GM18499 (cell line): ENCODE measurements at regions not wholly inside any gene's neighbourhood (a gene's known extent, or its start where the extent isn't known, plus 50 kb on each side); places are given as distances from the start of the nearest gene placed in this dataset.
A peak's percentile ranks its signal among the peaks of the same experiment; 100 is the strongest.

Source experiments
- ATAC-seq: cut with Tn5 transposase; IDR thresholded peaks from one replicate; pipeline ENCODE4 v1.9.1; 2021; ENCODE audit warnings: moderate number of reproducible peaks; ENCODE audit not compliant: insufficient read depth, unreplicated experiment

DNA sequence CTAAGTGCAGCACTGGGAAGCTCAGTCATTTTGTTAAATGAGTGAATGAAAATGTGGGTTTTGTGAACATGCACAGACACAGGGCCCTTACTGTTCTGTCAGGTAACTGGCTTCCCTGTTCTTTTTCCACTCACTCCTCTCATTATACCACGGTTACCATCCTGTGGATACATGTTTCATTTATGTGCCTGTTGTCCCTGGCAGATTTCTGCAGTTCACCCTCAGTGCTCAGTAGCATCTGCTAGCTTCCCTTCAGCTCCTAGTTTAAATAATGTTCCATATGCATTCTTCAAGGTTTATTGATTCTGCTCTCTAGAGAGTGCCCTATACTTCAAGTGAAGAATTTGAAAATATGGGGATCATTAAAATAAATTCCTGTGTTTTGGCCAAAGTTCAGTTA lies 1634.3 kb upstream of the ADGRL3 start:
- no peak for ATAC-seq

- peak; percentile 95 for ATAC-seq
Observed at GRCh38 chr4:59570860-59571476, 1629.2 kb upstream of the ADGRL3 start.

GRCh38 chr4:59571805-59572430 lies 1628.2 kb upstream of the ADGRL3 start:
- ATAC-seq: no peak

- ATAC-seq: no peak
Observed at GRCh38 chr4:59583845-59584568, 1616.1 kb upstream of the ADGRL3 start.

DNA sequence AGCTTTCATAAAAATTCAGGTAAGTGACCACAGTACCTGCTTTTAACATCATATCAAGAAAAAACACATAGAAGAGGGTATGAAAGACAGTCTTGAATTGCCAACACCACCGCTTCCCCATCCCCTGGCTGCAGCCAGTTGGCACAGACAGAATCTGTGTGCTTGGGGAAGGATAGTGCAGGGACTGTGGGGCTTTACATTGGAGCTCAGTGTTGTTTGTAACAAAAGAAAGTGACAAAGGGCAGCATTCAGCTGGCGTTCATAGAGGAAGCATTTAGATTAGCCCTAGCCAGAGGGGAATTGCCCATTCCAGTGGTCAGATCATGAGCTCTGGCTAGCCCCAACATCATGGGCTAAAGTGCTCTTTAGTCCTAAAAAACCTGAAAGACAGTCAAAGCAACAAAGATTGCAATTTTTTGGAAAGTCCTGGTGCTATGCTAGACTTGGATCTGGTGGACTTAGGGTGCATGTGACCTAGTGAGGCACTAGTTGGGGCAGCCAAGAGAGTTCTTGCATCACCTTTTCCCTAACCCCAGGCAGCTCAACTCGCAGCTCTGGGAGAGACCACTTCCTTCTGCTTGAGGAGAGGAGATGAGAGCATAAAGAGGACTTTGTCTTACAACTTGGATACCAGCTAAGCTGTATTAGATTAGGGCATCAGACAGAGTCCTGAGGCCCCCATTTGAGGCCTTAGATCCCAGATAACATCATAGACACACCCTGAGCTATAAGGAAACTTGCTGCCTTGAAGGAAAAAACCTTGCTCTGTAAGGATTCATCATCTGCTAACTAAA lies 1602.4 kb upstream of the ADGRL3 start:
- ATAC-seq: no peak

DNA sequence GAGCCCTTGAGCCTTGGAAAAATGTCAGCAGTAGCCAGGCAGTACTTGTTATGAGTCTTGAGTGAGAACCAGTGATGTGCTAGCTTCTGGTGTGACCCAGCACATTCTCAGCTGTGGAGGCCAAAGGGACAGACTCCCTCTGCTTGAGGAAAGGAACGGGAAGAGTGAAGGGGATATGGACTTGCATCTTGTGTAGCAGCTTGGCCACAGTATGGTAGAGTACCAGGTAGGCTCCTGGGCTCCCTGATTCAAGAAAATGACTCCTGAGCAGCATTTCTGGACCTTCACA lies 1601.9 kb upstream of the ADGRL3 start:
- no peak for ATAC-seq

GRCh38 chr4:59608466-59608865 lies 1591.7 kb upstream of the ADGRL3 start:
- no peak for ATAC-seq

- ATAC-seq: no peak
Observed at GRCh38 chr4:59612235-59612634, 1587.9 kb upstream of the ADGRL3 start.

DNA sequence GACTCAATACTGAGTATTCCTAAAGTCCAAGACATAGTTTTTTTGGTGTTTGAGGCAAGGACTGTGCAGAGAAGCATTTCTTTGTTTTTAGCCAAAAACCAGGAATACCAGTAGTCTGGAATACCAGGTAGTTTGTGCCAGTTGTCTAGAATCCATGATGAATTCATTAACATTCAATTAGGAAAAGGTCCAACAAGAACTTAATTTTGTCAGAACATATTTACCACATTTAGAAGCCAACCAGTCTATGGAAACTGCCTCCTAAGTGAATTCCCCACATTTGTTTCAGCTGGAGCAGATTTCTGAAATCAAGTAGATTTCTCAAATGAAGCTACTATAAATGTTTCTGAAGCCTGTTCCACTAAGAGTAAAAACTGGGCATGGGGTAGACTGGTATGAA lies 1584.8 kb upstream of the ADGRL3 start:
- ATAC-seq: no peak

DNA sequence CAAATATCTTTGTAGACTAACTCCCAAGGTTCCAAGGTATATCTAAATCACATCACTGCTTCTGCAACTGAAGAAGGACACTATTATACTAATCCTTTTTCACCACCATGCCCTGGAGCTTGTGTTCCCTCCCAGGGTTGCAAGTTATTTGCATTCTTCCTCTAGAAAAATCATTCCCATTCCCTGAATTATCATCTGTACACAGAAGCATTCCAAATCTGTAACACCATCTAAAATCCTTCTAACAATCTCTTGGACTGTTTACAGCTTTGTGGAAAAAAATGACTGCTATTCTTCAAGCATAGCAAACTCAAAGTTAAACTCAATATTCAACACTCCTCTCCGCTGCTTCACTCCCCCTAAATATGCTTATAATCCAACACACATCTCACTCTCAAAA lies 1570.8 kb upstream of the ADGRL3 start:
- ATAC-seq: no peak

DNA sequence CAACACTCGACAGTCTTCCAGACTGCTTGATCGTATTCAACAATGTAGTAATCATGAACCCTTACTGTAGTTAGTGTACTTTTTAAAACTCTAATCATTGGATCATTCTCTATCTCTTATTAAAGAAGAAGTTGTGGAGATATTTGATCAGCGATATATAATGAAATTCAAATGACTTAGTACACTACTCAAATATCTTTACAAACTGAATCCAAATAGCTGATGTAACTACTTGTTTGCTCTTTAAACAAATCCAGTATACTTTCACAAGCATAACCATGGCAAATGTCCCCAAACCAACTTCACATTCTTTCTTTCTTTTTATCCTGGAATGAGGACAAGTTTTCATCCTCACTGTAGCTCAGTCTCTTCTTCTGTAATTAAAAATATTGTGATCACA lies 1569.9 kb upstream of the ADGRL3 start:
- ATAC-seq: no peak

DNA sequence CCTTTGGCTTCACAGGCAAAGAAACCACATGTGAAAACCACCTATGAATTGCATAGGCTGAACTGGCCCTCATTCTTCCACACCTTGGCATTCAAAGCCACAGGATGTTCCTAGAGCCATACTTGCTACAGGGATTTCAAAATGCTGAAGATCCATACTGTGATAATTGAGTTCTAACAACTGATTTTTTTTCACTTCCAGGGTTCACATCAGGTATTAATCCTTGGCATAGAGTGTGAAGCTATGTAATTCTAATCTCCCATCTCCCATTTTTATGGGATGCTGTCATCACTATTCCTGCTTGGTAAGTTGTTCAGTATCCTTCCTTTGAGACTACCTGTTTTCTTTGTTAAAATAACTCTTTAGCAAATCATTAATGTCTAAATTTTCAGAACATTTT lies 1569.2 kb upstream of the ADGRL3 start:
- ATAC-seq: no peak

- ATAC-seq: no peak
Observed at GRCh38 chr4:59637596-59637995, 1562.5 kb upstream of the ADGRL3 start.

- no peak for ATAC-seq
Observed at GRCh38 chr4:59643682-59644081, 1556.4 kb upstream of the ADGRL3 start.

GRCh38 chr4:59644765-59645164 lies 1555.4 kb upstream of the ADGRL3 start:
- ATAC-seq: no peak

DNA sequence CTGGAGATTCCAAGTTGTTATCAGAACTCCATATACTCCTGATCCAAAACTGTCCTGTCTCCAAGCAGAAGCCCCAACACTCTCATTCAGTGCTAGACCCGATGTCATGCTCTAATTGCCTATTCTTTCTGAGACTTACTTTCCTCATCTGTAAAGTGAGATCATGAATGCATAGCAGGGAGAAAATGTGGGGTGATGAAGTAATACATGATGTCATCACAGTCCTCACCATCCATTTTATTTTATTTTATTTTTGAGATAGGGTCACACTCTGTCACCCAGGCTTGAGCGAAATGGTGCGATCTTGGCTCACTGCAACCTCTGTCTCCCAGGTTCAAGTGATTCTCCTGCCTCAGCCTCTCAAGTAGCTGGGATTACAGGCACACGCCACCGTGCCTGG lies 1554.0 kb upstream of the ADGRL3 start:
- ATAC-seq: no peak

DNA sequence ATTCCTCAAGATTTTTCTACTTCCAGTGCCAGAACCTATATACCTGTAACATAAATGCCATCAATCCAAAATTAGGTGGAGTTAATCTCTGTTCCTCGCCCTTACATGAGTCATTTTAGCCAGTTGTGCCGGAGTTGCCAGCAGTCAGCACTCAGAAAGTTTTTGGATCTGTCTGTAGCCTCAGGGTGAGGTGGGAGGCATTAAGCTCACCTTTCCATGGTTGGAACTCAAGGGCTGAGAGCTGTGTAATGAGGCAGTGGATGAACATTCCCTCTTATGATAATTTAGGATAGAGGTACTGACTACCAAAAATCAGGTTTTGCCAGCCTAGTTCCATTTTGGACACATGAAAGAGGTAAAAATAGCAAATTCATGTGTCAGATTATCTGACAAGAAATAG lies 1553.1 kb upstream of the ADGRL3 start:
- no peak for ATAC-seq

GRCh38 chr4:59647500-59647899 lies 1552.6 kb upstream of the ADGRL3 start:
- ATAC-seq: no peak

GRCh38 chr4:59650861-59651260 lies 1549.3 kb upstream of the ADGRL3 start:
- no peak for ATAC-seq

GRCh38 chr4:59655996-59656395 lies 1544.1 kb upstream of the ADGRL3 start:
- ATAC-seq: no peak

- no peak for ATAC-seq
Observed at GRCh38 chr4:59664771-59665170, 1535.4 kb upstream of the ADGRL3 start.
